Caco-2 (cell line): ENCODE measurements at regions not wholly inside any gene's neighbourhood (a gene's known extent, or its start where the extent isn't known, plus 50 kb on each side); places are given as distances from the start of the nearest gene placed in this dataset.

Experiments
- BruUV-seq: library from RNA; stranded (reverse); fragments of 400-500 nt; replicated peaks from 2 replicates; lab custom pipeline; 2021; lab: Mats Ljungman, UMichigan
- CTCF ChIA-PET: fragments of 300-600 bp; sonication (Branson Sonifier 250); formaldehyde crosslinking; loops from one replicate; lab custom pipeline; 2022; ENCODE audit warnings: antibody characterized with exemption; lab: Charles Lee
- POLR2A ChIA-PET: fragments of 300-600 bp; sonication (Branson Sonifier 250); formaldehyde crosslinking; loops from one replicate; lab custom pipeline; 2022; ENCODE audit warnings: antibody characterized with exemption; lab: Charles Lee
- DNase-seq, 2 experiments: peaks; one replicate each; pipeline versions ENCODE4 v3.0.0 to v3.0.0-alpha.2; 2020 to 2022
- H3K27me3 ChIP-seq: replicated peaks from 2 replicates; pipeline ENCODE4 v1.6.0; 2011; ENCODE audit warnings: low read length; ENCODE audit not compliant: control insufficient read depth, insufficient read depth
- H3K36me3 ChIP-seq: 2 replicates; pipeline ENCODE4 v1.5.1; 2011; ENCODE audit warnings: low read length; ENCODE audit not compliant: control insufficient read depth, insufficient read depth
- H3K4me1 ChIP-seq: fragments of 250-450 bp; sonication (Bioruptor Pico); 2 replicates; pipeline ENCODE4 v1.5.1; 2020; ENCODE audit warnings: mild to moderate bottlenecking
- H3K4me3 ChIP-seq: 2 replicates; pipeline ENCODE4 v1.5.1; 2011; ENCODE audit warnings: low read depth, mild to moderate bottlenecking, control low read depth, low read length
- H3K9me3 ChIP-seq: fragments of 250-450 bp; sonication (Bioruptor Pico); 2 replicates; pipeline ENCODE4 v1.5.1; 2020; ENCODE audit warnings: mild to moderate bottlenecking, moderate library complexity
- H3K27ac Mint-ChIP-seq: one replicate; pipeline ENCODE4 v1.8.0; 2022; ENCODE audit warnings: mixed read lengths; ENCODE audit not compliant: unreplicated experiment
- H3K27me3 Mint-ChIP-seq: one replicate; pipeline ENCODE4 v1.8.0; 2022; ENCODE audit warnings: mixed read lengths; ENCODE audit not compliant: insufficient read depth, unreplicated experiment
- H3K36me3 Mint-ChIP-seq: one replicate; pipeline ENCODE4 v1.8.0; 2022; ENCODE audit warnings: mild to moderate bottlenecking, mixed read lengths; ENCODE audit not compliant: insufficient read depth, unreplicated experiment
- H3K4me1 Mint-ChIP-seq: one replicate; pipeline ENCODE4 v1.8.0; 2022; ENCODE audit warnings: low read depth, mixed read lengths; ENCODE audit not compliant: unreplicated experiment
- H3K4me3 Mint-ChIP-seq: one replicate; pipeline ENCODE4 v1.8.0; 2022; ENCODE audit warnings: mild to moderate bottlenecking, moderate library complexity, mixed read lengths; ENCODE audit not compliant: unreplicated experiment
- H3K9me3 Mint-ChIP-seq: one replicate; pipeline ENCODE4 v1.8.0; 2022; ENCODE audit warnings: mixed read lengths; ENCODE audit not compliant: unreplicated experiment
- CTCF ChIP-seq, 2 experiments: fragments of 200-600 bp in 1 of 2; IDR thresholded peaks; 1 replicate in 1 of 2; 2 replicates in 1 of 2; pipeline versions ENCODE4 v1.5.1 to v1.8.0; 2011 to 2022; ENCODE audit warnings: antibody characterized with exemption in 1 of 2, control low read depth in 1 of 2, inconsistent platforms in 1 of 2, low read depth in 1 of 2, low read length in 1 of 2, mild to moderate bottlenecking in 1 of 2, moderate library complexity in 1 of 2; ENCODE audit not compliant: insufficient read depth in 1 of 2, severe bottlenecking in 1 of 2, unreplicated experiment in 1 of 2
- intact Hi-C: fragments of 100-400 bp; cut with micrococcal nuclease; formaldehyde crosslinking; loops from one replicate; pipeline ENCODE4 v1.10.0; 2022; ENCODE audit not compliant: unreplicated experiment

GRCh38 chr9:36489453-36489852, 83.2 kb upstream of the MELK start:
- no peak for TF ChIP-seq CTCF (IDR thresholded peaks at IDR 0.05; ENCODE audit: insufficient read depth in 1 of 2, low read depth in 1 of 2, low read length in 1 of 2, severe bottlenecking in 1 of 2, unreplicated experiment in 1 of 2)
- H3K4me3 ChIP-seq: no peak overlapping the region
- no peak overlapping the region for H3K27ac Mint-ChIP-seq
- no peaks in the 10 kb centered on the region for H3K9me3 ChIP-seq
- no peaks in the 10 kb centered on the region for H3K27me3 ChIP-seq
- BruUV-seq: no TSS peak
- H3K4me1 Mint-ChIP-seq: peaks cover 7% of the 10 kb centered on the region
- peaks cover 14% of the 10 kb centered on the region for H3K36me3 Mint-ChIP-seq
- POLR2A ChIA-PET: no interaction called here
- no peaks in the 10 kb centered on the region for H3K36me3 ChIP-seq
- CTCF ChIA-PET: no interaction called here
- H3K4me1 ChIP-seq: 0 out of 2 replicates have a peak, but pooled peaks cover 6% of the 10 kb centered on the region
- no peak overlapping the region for H3K4me3 Mint-ChIP-seq
- intact Hi-C loops: loop anchor here (5.0 kb wide), 1 partner anchor 68 kb away; no protein-coding TSS in a partner anchor
- no peaks in the 10 kb centered on the region for H3K27me3 Mint-ChIP-seq
- no peaks in the 10 kb centered on the region for H3K9me3 Mint-ChIP-seq
- DNase-seq: no peak

- CTCF ChIA-PET: interaction anchor here (2.7 kb wide), 1 partner anchor 81 kb away, joined by 9 read pairs; no protein-coding TSS in a partner anchor
- Mint-ChIP-seq H3K36me3 (peaks cover 14% of the 10 kb centered on the region), H3K9me3 (no peaks in the 10 kb centered on the region), H3K27ac (peak overlapping the region; percentile 85), H3K27me3 (no peaks in the 10 kb centered on the region), H3K4me1 (peaks cover 7% of the 10 kb centered on the region), H3K4me3 (peak overlapping the region; percentile 79)
- H3K36me3 ChIP-seq: no peaks in the 10 kb centered on the region
- DNase-seq: no peak
- TF ChIP-seq CTCF (IDR thresholded peaks at IDR 0.05; ENCODE audit: insufficient read depth in 1 of 2, low read depth in 1 of 2, low read length in 1 of 2, severe bottlenecking in 1 of 2, unreplicated experiment in 1 of 2): no peak
- no peaks in the 10 kb centered on the region for H3K27me3 ChIP-seq
- POLR2A ChIA-PET: interaction anchor here (0.7 to 1.0 kb wide), 3 partner anchors 87 to 298 kb away, joined by 3 read pairs; partner anchors contain the start of gene RNF38
- H3K9me3 ChIP-seq: no peaks in the 10 kb centered on the region
- 0 out of 2 replicates have a peak, but pooled peaks cover 6% of the 10 kb centered on the region for H3K4me1 ChIP-seq
- intact Hi-C loops: loop anchor here (5.0 kb wide), 1 partner anchor 69 kb away; no protein-coding TSS in a partner anchor
- H3K4me3 ChIP-seq: peak overlapping the region; percentile 58
- TSS peak; percentile 88 for BruUV-seq
Measured at GRCh38 chr9:36488389-36488756, 84.3 kb upstream of the MELK start.

GRCh38 chr9:36487482-36488388, 85.0 kb upstream of the MELK start:
- H3K4me1 ChIP-seq: 0 out of 2 replicates have a peak, but pooled peaks cover 6% of the 10 kb centered on the region
- peak overlapping the region; percentile 98 for H3K4me3 ChIP-seq
- ChIA-PET POLR2A (interaction anchor here (0.6 to 1.0 kb wide), 4 partner anchors 86 to 954 kb away, joined by 3 to 6 read pairs (median 3); partner anchors contain the start of gene RNF38), CTCF (interaction anchor here (2.7 kb wide), 1 partner anchor 80 kb away, joined by 9 read pairs; no protein-coding TSS in a partner anchor)
- no peaks in the 10 kb centered on the region for H3K36me3 ChIP-seq
- H3K27me3 Mint-ChIP-seq: no peaks in the 10 kb centered on the region
- H3K27ac Mint-ChIP-seq: peak overlapping the region; percentile 85
- H3K4me1 Mint-ChIP-seq: peaks cover 7% of the 10 kb centered on the region
- H3K36me3 Mint-ChIP-seq: peaks cover 14% of the 10 kb centered on the region
- DNase-seq: peak; percentile 92 to 95
- TF ChIP-seq CTCF (IDR thresholded peaks at IDR 0.05; ENCODE audit: insufficient read depth in 1 of 2, low read depth in 1 of 2, low read length in 1 of 2, severe bottlenecking in 1 of 2, unreplicated experiment in 1 of 2): no peak
- H3K4me3 Mint-ChIP-seq: peak overlapping the region; percentile 79
- H3K9me3 ChIP-seq: no peaks in the 10 kb centered on the region
- H3K9me3 Mint-ChIP-seq: no peaks in the 10 kb centered on the region
- no TSS peak for BruUV-seq
- intact Hi-C loops: loop anchor here (5.0 kb wide), 1 partner anchor 70 kb away; no protein-coding TSS in a partner anchor
- no peaks in the 10 kb centered on the region for H3K27me3 ChIP-seq
